Adrenal gland (tissue), 9 donors: ENCODE measurements at regions not wholly inside any gene's neighbourhood (a gene's known extent, or its start where the extent isn't known, plus 50 kb on each side); places are given as distances from the start of the nearest gene placed in this dataset.

Experiments used
- DNase-seq, 7 donors: peaks; one replicate each; pipeline ENCODE4 v3.0.0-alpha.2; 2019 to 2020
- H3K27ac ChIP-seq, 5 donors: fragments of 200-600 bp; sonication (generic) in 4 of 5; 1 replicate in 3 of 5; 2 replicates in 2 of 5; pipeline versions ENCODE4 v1.5.1 to v1.8.0; 2016 to 2020; ENCODE audit warnings: mild to moderate bottlenecking in 1 of 5
- H3K27me3 ChIP-seq: fragments of 200-600 bp; 2 replicates; pipeline ENCODE4 v1.8.0; 2021
- H3K36me3 ChIP-seq, 2 donors: fragments of 200-600 bp; replicated peaks in 1 of 2; 1 replicate in 1 of 2; 2 replicates in 1 of 2; pipeline versions ENCODE4 v1.5.1 to v1.8.0; 2018 to 2022
- H3K4me1 ChIP-seq, 2 donors: fragments of 200-600 bp; replicated peaks in 1 of 2; 1 replicate in 1 of 2; 2 replicates in 1 of 2; pipeline versions ENCODE4 v1.5.1 to v1.8.0; 2018 to 2021
- H3K4me3 ChIP-seq, 4 donors: fragments of 200-600 bp; sonication (generic) in 3 of 4; one replicate each; pipeline ENCODE4 v1.5.1; 2016 to 2018
- H3K9me3 ChIP-seq, 3 donors: fragments of 200-600 bp; sonication (generic) in 1 of 3; replicated peaks in 1 of 3; 1 replicate in 2 of 3; 2 replicates in 1 of 3; pipeline versions ENCODE4 v1.5.1 to v1.8.0; 2016 to 2021
- CTCF ChIP-seq, 6 experiments: fragments of 450-650 bp in 4 of 6; fragments of 200-600 bp in 2 of 6; sonication (generic) in 1 of 6; IDR thresholded peaks; 1 replicate in 5 of 6; 2 replicates in 1 of 6; pipeline versions ENCODE4 v1.5.1 to v1.8.0; 2016 to 2021; ENCODE audit warnings: antibody characterized with exemption in 6 of 6, mild to moderate bottlenecking in 2 of 6, moderate library complexity in 1 of 6
- POLR2A ChIP-seq, 2 donors: fragments of 450-650 bp; IDR thresholded peaks; one replicate each; pipeline ENCODE4 v1.6.1; 2017; ENCODE audit warnings: antibody characterized with exemption in 2 of 2, mild to moderate bottlenecking in 2 of 2, moderate library complexity in 1 of 2
- WGBS, 4 donors: extraction: QIAGEN DNeasy Blood & Tissue Kit in 2 of 4; methylation state at CpG; one replicate each; pipeline versions ENCODE4 v1.1.5 to v1.1.7; 2013 to 2017; 5-methylcytosine and 5-hydroxymethylcytosine counted together
- intact Hi-C, 2 donors: fragments of 100-400 bp; cut with DNase I; formaldehyde crosslinking; loops; one replicate each; pipeline versions ENCODE4 v1.14.1 to v1.15.0; 2022 to 2023
- donor health status: healthy with polysubstance abuse.
- donor health status: Bipolar disorder and iron deficiency.
- donor health status: DM: yes; HTN: yes; CAD: no.
- donor health status: DM: no; HTN: no; CAD: no.
- donor health status: DM: no; HTN: no; CAD: no.

GRCh38 chr11:38948392-38948791 lies 2350.4 kb upstream of the RAG2 start:
- Histone ChIP-seq H3K4me3 (no peak overlapping the region), H3K27me3 (no peaks in the 10 kb centered on the region), H3K4me1 (no peaks in the 10 kb centered on the region), H3K27ac (no peak overlapping the region), H3K9me3 (peaks cover 0 to 4% (median 0%) of the 10 kb centered on the region in 3 donors), H3K36me3 (no peaks in the 10 kb centered on the region)
- no peak for DNase-seq
- TF ChIP-seq CTCF (IDR thresholded peaks at IDR 0.05) (no peak), POLR2A (IDR thresholded peaks at IDR 0.05) (no peak)
- 86 to 98% (median 89%) methylated on average over 1 of the region's 1 CpG for WGBS, 4 donors
- intact Hi-C loops, result no loop called here

DNA sequence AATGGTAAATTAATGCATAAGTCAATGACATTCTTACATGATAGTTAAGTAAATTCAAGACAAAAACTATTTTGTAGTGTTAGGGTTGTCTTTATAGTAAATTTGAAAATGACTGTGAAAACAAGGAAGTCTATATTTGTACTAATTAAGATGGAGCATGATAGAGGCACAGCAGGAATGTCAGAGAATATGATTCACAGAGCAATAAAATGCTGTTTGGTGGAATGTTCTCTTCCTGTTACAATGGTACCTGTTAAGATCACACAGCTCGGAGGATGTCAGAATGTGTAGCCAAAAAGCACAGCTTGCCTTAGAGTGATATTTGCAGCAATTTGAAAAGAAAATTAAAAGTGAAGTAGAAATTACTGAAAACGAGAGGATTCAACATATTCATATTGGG lies 2339.7 kb upstream of the RAG2 start:
- no peak overlapping the region for H3K27ac ChIP-seq
- no peak for DNase-seq
- H3K27me3 ChIP-seq, result no peaks in the 10 kb centered on the region
- no peaks in the 10 kb centered on the region for H3K36me3 ChIP-seq
- 70 to 79% (median 72%) methylated on average over 2 of the region's 2 CpGs for WGBS, 4 donors
- no peak overlapping the region for H3K4me3 ChIP-seq
- intact Hi-C loops, result no loop called here
- no peaks in the 10 kb centered on the region for H3K4me1 ChIP-seq
- H3K9me3 ChIP-seq, result no peaks in the 10 kb centered on the region
- TF ChIP-seq POLR2A (IDR thresholded peaks at IDR 0.05) (no peak), CTCF (IDR thresholded peaks at IDR 0.05) (no peak)

DNA sequence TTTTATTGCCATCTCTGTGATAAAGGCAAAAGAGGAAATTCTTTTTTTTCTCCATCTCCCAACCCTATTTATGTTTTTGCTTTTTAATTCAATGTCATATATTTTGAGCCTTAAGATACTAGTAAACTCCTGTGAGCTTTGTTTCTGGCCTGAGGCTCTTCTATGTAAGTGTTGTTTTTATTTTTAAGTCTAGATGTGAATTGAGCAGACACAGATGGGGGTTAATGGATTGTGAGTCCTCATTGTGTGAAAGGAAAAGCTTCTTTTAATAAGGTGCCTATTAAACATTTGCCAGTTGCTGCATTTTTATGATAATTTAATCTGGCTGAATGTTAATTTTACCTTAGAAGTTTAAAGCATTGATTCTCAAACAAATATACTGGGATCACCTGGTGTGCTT lies 2337.9 kb upstream of the RAG2 start:
- H3K9me3 ChIP-seq, result no peaks in the 10 kb centered on the region
- TF ChIP-seq CTCF (IDR thresholded peaks at IDR 0.05) (no peak), POLR2A (IDR thresholded peaks at IDR 0.05) (no peak)
- no peaks in the 10 kb centered on the region for H3K36me3 ChIP-seq
- no peaks in the 10 kb centered on the region for H3K27me3 ChIP-seq
- DNase-seq, result no peak
- no peak overlapping the region for H3K4me3 ChIP-seq
- no peak overlapping the region for H3K27ac ChIP-seq
- intact Hi-C loops, result no loop called here
- no peaks in the 10 kb centered on the region for H3K4me1 ChIP-seq

DNA sequence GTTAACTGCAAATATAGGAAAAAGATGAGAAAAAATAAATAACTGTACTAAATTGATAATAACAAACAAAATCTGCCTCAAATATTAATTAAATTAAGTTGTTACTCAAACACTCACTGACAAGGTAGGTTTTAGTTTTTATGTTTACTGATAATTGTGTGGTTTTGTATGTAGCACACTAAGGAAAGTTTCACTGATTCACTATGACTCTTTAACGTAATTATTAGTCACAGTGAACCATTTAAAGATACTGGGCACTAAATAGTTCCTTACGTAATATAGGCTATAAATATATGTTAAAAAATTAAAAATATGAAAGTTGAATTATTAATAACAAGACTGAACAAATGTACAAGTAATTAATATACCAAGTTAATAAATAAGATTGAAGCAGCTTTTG lies 2330.0 kb upstream of the RAG2 start:
- 72 to 86% (median 78%) methylated on average over 2 of the region's 2 CpGs for WGBS, 4 donors
- Histone ChIP-seq H3K27ac (no peak overlapping the region), H3K36me3 (no peaks in the 10 kb centered on the region), H3K27me3 (no peaks in the 10 kb centered on the region), H3K4me1 (no peaks in the 10 kb centered on the region), H3K4me3 (no peak overlapping the region), H3K9me3 (no peaks in the 10 kb centered on the region)
- DNase-seq, result no peak
- intact Hi-C loops, result no loop called here
- TF ChIP-seq CTCF (IDR thresholded peaks at IDR 0.05), result no peak
- no peak for TF ChIP-seq POLR2A (IDR thresholded peaks at IDR 0.05)
